Endothelial cell of umbilical vein (primary cell): ENCODE measurements at regions not wholly inside any gene's neighbourhood (a gene's known extent, or its start where the extent isn't known, plus 50 kb on each side); places are given as distances from the start of the nearest gene placed in this dataset.

Experiments
- BruUV-seq: library from RNA; stranded (reverse); fragments of 400-500 nt; replicated peaks from 2 replicates; lab custom pipeline; 2021; lab: Mats Ljungman, UMichigan
- CTCF ChIA-PET: fragments of 300-600, 350-600 bp; sonication (Branson Sonifier 250); formaldehyde crosslinking; loops from one replicate; lab custom pipeline; 2021; ENCODE audit warnings: antibody characterized with exemption, inconsistent platforms; lab: Charles Lee
- POLR2A ChIA-PET: fragments of 300-600, 350-600 bp; sonication (Branson Sonifier 250); formaldehyde crosslinking; loops from one replicate; lab custom pipeline; 2021; ENCODE audit warnings: antibody characterized with exemption, inconsistent platforms; lab: Charles Lee
- DNase-seq: peaks from one replicate; pipeline ENCODE4 v3.0.0-alpha.2; 2011; ENCODE audit warnings: low read depth, low spot score
- FAIRE-seq: peaks from 2 replicates; lab custom pipeline; 2011; peaks lifted over from hg19 to GRCh38; lab: Jason Lieb, UNC
- H2AFZ ChIP-seq: 2 replicates; pipeline ENCODE4 v1.6.0; 2012; ENCODE audit warnings: low read depth, low read length, control low read depth, inconsistent platforms
- H3K27ac ChIP-seq: 2 replicates; pipeline ENCODE4 v1.5.1; 2011; ENCODE audit warnings: low read depth, mild to moderate bottlenecking, control low read depth, low read length, moderate library complexity; ENCODE audit not compliant: insufficient read depth
- H3K27me3 ChIP-seq, 2 experiments: 2 replicates each; pipeline versions ENCODE4 v1.6.0 to v1.6.1; 2011; ENCODE audit warnings: low read length in 2 of 2, mixed read lengths in 1 of 2; ENCODE audit not compliant: control insufficient read depth in 2 of 2, insufficient read depth in 2 of 2
- H3K36me3 ChIP-seq, 2 experiments: 2 replicates in 1 of 2; 3 replicates in 1 of 2; pipeline ENCODE4 v1.5.1; 2011; ENCODE audit warnings: low read length in 2 of 2, mild to moderate bottlenecking in 1 of 2, moderate library complexity in 1 of 2; ENCODE audit not compliant: control insufficient read depth in 2 of 2, insufficient read depth in 2 of 2; ENCODE audit errors: extremely low read depth in 1 of 2
- H3K4me1 ChIP-seq: 3 replicates; pipeline ENCODE4 v1.5.1; 2011; ENCODE audit warnings: mild to moderate bottlenecking, low read length; ENCODE audit not compliant: control insufficient read depth, insufficient read depth; ENCODE audit errors: extremely low read depth
- H3K4me2 ChIP-seq: 2 replicates; pipeline ENCODE4 v1.6.1; 2011; ENCODE audit warnings: low read length, control low read depth, mixed read lengths; ENCODE audit not compliant: insufficient read depth
- H3K4me3 ChIP-seq, 3 experiments: fragments of 200-600 bp in 1 of 3; sonication (generic), shearing (Covaris generic) in 1 of 3; replicated peaks in 1 of 3; 2 replicates each; pipeline ENCODE4 v1.5.1; 2011 to 2016; ENCODE audit warnings: control low read depth in 3 of 3, low read length in 3 of 3, mild to moderate bottlenecking in 2 of 3, inconsistent platforms in 1 of 3, low read depth in 1 of 3, moderate library complexity in 1 of 3; ENCODE audit not compliant: insufficient read depth in 1 of 3
- H3K79me2 ChIP-seq: 2 replicates; pipeline ENCODE4 v1.6.0; 2012; ENCODE audit warnings: low read length, inconsistent platforms; ENCODE audit not compliant: control insufficient read depth, insufficient read depth
- H3K9ac ChIP-seq: replicated peaks from 2 replicates; pipeline ENCODE3; 2011; ENCODE audit warnings: low read length, control low read depth; ENCODE audit not compliant: insufficient read depth; ENCODE audit errors: extremely low read depth
- H3K9me1 ChIP-seq: replicated peaks from 3 replicates; pipeline ENCODE4 v1.6.0; 2011; ENCODE audit warnings: mild to moderate bottlenecking, low read length; ENCODE audit not compliant: control insufficient read depth, insufficient read depth; ENCODE audit errors: extremely low read depth
- H3K9me3 ChIP-seq: replicated peaks from 2 replicates; pipeline ENCODE4 v1.5.1; 2012; ENCODE audit warnings: low read length, inconsistent platforms; ENCODE audit not compliant: control insufficient read depth, insufficient read depth
- H4K20me1 ChIP-seq: replicated peaks from 2 replicates; pipeline ENCODE3; 2011; ENCODE audit warnings: mild to moderate bottlenecking, low read length; ENCODE audit not compliant: control insufficient read depth, insufficient read depth; ENCODE audit errors: extremely low read depth
- EZH2 ChIP-seq: IDR thresholded peaks from 2 replicates; pipeline ENCODE4 v1.6.1; 2012; ENCODE audit warnings: borderline replicate concordance, low read depth, mild to moderate bottlenecking, moderate library complexity, low read length, inconsistent platforms; ENCODE audit not compliant: severe bottlenecking
- FOS ChIP-seq: IDR thresholded peaks from 2 replicates; pipeline ENCODE4 v1.6.1; 2011; ENCODE audit warnings: mild to moderate bottlenecking, low read length, moderate library complexity, borderline replicate concordance; ENCODE audit not compliant: insufficient read depth
- GATA2 ChIP-seq: IDR thresholded peaks from 2 replicates; pipeline ENCODE4 v1.7.0; 2011; ENCODE audit warnings: low read depth, mild to moderate bottlenecking, moderate library complexity, mixed read lengths, low read length; ENCODE audit not compliant: insufficient read length, insufficient read depth
- JUN ChIP-seq: IDR thresholded peaks from 2 replicates; pipeline ENCODE4 v1.6.1; 2011; ENCODE audit warnings: borderline replicate concordance, low read depth; ENCODE audit not compliant: insufficient read length, insufficient read depth
- POLR2A ChIP-seq: IDR thresholded peaks from 2 replicates; pipeline ENCODE4 v1.6.1; 2012; ENCODE audit warnings: low read depth, mild to moderate bottlenecking, control low read depth, low read length
- POLR2AphosphoS5 ChIP-seq: IDR thresholded peaks from 2 replicates; pipeline ENCODE4 v1.6.1; 2012; ENCODE audit warnings: low read depth, mild to moderate bottlenecking, control low read depth, low read length, moderate library complexity; ENCODE audit not compliant: insufficient read depth
- dilution Hi-C: fragments of 300-500 bp; cut with MboI; formaldehyde crosslinking; loops from one replicate; pipeline ENCODE4 v1.15.0; 2019; ENCODE audit warnings: low sequenced_read_pairs; ENCODE audit not compliant: extremely low pct_ligation_motif_present
- intact Hi-C: fragments of 100-400 bp; cut with micrococcal nuclease; formaldehyde crosslinking; loops from one replicate; pipeline ENCODE4 v1.10.0; 2022
- TF ChIP-seq, protein P1 (sequence below), 2 donors: IDR thresholded peaks; 1 replicate in 1 of 2; 2 replicates in 1 of 2; pipeline ENCODE4 v1.5.1; 2011; ENCODE audit warnings: low read length in 2 of 2, mild to moderate bottlenecking in 2 of 2, moderate library complexity in 2 of 2, control low read depth in 1 of 2, inconsistent platforms in 1 of 2, low read depth in 1 of 2; ENCODE audit not compliant: insufficient read depth in 1 of 2; ENCODE audit errors: extremely low read depth in 1 of 2

DNA sequence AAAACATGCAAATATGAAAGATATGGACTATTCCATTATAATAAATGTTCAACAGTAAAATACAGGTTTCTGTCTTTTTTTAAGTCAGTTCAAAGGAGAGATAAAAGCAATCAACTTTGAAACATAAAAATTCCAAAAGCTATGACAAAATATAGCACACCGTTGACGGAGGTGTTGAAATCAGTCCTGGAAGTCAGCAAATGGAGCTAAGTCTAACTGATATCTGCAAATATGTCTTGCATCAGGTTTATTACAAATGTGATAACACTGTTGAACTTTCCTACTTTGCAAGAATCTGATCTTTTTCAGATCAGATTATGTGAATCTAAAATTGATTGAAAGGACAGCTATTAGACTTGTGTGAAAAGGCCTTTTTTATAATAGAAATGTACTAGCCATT is 300.7 kb downstream of the SHOX2 start:
- CTCF ChIA-PET: no interaction called here
- H3K4me1 ChIP-seq: no peaks in the 10 kb centered on the region

GRCh38 chr3:157794771-157795170 is 291.6 kb upstream of the VEPH1 start:
- no peaks in the 10 kb centered on the region for H4K20me1 ChIP-seq
- dilution Hi-C loops (no loop called here), intact Hi-C loops (no loop called here)
- TF ChIP-seq, protein P1, sequence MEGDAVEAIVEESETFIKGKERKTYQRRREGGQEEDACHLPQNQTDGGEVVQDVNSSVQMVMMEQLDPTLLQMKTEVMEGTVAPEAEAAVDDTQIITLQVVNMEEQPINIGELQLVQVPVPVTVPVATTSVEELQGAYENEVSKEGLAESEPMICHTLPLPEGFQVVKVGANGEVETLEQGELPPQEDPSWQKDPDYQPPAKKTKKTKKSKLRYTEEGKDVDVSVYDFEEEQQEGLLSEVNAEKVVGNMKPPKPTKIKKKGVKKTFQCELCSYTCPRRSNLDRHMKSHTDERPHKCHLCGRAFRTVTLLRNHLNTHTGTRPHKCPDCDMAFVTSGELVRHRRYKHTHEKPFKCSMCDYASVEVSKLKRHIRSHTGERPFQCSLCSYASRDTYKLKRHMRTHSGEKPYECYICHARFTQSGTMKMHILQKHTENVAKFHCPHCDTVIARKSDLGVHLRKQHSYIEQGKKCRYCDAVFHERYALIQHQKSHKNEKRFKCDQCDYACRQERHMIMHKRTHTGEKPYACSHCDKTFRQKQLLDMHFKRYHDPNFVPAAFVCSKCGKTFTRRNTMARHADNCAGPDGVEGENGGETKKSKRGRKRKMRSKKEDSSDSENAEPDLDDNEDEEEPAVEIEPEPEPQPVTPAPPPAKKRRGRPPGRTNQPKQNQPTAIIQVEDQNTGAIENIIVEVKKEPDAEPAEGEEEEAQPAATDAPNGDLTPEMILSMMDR (IDR thresholded peaks at IDR 0.05; ENCODE audit: extremely low read depth in 1 of 2, insufficient read depth in 1 of 2, low read depth in 1 of 2, low read length in 2 of 2): no peak
- no peak for TF ChIP-seq EZH2
- TF ChIP-seq JUN: no peak
- TF ChIP-seq GATA2: no peak
- TF ChIP-seq FOS: no peak
- TF ChIP-seq POLR2AphosphoS5: no peak
- no peak overlapping the region for H2AFZ ChIP-seq
- H3K27me3 ChIP-seq: no peaks in the 10 kb centered on the region
- BruUV-seq: no TSS peak
- no peaks in the 10 kb centered on the region for H3K36me3 ChIP-seq
- H3K27ac ChIP-seq: no peak overlapping the region
- no peaks in the 10 kb centered on the region for H3K79me2 ChIP-seq
- DNase-seq (no peak), FAIRE-seq (no peak)
- no peak overlapping the region for H3K4me3 ChIP-seq
- no peak overlapping the region for H3K4me2 ChIP-seq
- H3K9me3 ChIP-seq: no peaks in the 10 kb centered on the region
- H3K4me1 ChIP-seq: no peaks in the 10 kb centered on the region
- no peaks in the 10 kb centered on the region for H3K9me1 ChIP-seq
- ChIA-PET POLR2A (no interaction called here), CTCF (interaction anchor here (1.0 to 1.3 kb wide), 2 partner anchors 10 to 34 kb away, joined by 3 read pairs; no protein-coding TSS in a partner anchor)
- H3K9ac ChIP-seq: no peak overlapping the region

More for the DNA sequence above, 300.7 kb downstream of the SHOX2 start:
- no peak overlapping the region for H2AFZ ChIP-seq
- BruUV-seq: no TSS peak
- no peak for DNase-seq
- intact Hi-C loops: no loop called here
- no peaks in the 10 kb centered on the region for H3K27me3 ChIP-seq
- TF ChIP-seq JUN (no peak), POLR2A (no peak)
- H3K9me3 ChIP-seq: no peaks in the 10 kb centered on the region
- no peak overlapping the region for H3K9ac ChIP-seq
- FAIRE-seq: no peak
- H4K20me1 ChIP-seq: no peaks in the 10 kb centered on the region
- dilution Hi-C loops: no loop called here
- H3K4me3 ChIP-seq: no peak overlapping the region
- POLR2A ChIA-PET: no interaction called here
- no peaks in the 10 kb centered on the region for H3K79me2 ChIP-seq
- H3K9me1 ChIP-seq: no peaks in the 10 kb centered on the region
- no peak overlapping the region for H3K27ac ChIP-seq
- no peak overlapping the region for H3K4me2 ChIP-seq
- no peaks in the 10 kb centered on the region for H3K36me3 ChIP-seq
